ENCODE measurements at regions not wholly inside any gene's neighbourhood (a gene's known extent, or its start where the extent isn't known, plus 50 kb on each side); places are given as distances from the start of the nearest gene placed in this dataset.
"Not testable (repeated sequence)": the region's sequence is repeated elsewhere in the genome, so short reads cannot be mapped to it uniquely, and the experiment has no call there.

DNA sequence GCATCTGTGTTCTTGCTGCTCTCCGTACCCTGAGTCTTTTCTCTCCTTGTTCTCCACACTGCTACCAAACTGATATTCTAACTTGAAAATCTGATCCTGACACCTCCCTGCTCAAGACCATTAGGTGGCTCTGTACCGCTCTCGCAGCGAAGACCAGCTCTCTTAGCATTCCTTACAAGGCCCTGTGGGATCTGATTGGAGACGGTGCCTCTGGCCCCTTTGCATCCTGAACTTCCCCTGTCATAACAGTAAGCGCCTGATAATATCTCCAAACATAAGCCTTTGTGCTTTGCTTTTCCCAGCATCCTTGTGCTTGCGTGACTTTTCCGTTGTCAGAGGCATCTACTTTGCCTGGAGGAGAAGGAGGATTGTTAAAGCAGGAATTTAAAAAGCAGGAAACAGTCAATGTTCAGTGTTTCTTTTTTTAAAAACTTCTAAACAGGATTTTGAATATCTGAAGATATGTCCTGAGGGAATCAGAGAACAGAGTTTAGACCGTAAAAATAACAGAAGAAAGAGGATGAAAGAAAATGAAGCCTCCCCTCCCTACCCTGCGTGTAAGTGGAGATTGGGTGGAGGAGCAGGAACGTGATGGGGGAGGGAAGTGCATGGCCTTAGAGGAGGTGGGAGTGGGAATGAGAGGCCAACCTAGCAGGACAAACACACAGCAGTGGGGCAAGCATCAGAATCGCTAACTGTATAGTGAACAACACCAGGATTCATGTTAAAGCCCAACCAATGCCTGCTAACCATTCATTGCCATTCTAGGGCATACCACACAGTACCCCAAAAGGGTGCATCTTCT, 89.2 kb upstream of the STMND1 start:
- no peak for DNase-seq (ENCODE audit: low read depth in 2 of 2)

- DNase-seq (ENCODE audit: low read depth in 2 of 2) = no peak
Observed at GRCh38 chr6:17011985-17012384, 89.9 kb upstream of the STMND1 start.

GRCh38 chr6:17007749-17008148, 94.1 kb upstream of the STMND1 start:
- no peak for DNase-seq (ENCODE audit: low read depth in 2 of 2)

- no peak for DNase-seq (ENCODE audit: low read depth in 2 of 2)
Observed at GRCh38 chr6:17006543-17006942, 95.3 kb upstream of the STMND1 start.

DNA sequence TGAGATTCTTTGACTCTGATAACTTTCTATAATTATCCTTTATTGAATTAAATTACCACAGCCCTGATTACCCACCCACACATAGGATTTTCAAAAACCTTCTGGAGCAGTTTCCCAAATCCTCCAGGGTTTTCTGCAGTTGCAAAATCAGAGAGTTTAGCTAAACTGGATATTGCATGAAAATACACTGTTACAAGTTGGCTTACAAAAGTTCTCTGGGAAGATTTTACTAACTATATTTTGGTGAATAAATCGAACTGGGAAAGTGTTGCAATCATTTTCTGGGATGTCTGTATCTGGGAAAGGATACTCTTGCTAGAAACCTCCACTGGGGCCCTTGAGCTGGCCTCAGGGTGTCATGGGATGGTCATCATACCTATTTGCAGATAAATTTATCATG, 97.6 kb upstream of the STMND1 start:
- DNase-seq (ENCODE audit: low read depth in 2 of 2) = no peak

DNA sequence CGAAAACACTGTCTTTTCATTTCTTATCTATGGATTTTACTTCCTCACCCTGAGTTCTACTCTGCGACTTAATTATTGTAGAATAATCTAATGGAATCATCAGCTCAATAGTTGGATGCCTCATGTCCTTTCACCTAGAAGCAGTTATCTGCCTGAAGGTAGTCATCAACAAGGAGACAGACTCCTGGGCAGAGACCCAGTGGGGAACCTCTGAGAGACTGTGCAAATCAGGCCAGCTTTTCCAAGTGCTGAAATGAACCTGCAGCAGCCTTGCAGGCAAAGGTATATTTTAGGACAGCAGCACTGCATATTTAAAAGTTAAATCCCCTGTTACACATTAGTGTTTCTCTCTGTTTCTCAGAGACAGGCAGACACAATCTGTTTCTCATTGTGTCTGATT, 99.7 kb upstream of the STMND1 start:
- DNase-seq (ENCODE audit: low read depth in 2 of 2) = no peak

DNA sequence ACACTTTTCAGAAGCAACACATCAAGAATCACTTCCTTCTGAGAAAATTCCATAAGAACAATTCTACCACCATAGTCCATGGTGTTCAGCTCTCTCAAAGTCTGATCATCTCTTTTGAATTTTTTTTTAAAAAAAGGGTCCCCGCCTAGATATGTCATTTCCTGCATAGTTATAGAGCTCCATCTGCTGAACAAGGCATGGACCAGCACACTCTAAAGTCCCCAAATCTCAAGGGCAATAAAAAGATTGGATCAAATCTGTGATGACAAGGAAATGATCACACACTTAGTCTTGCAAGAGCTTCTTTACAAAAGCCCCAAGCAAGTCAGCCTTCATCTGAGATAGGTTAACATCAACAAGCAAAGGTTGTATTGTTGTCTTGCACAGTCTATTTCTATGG, 100.7 kb upstream of the STMND1 start:
- no peak for DNase-seq (ENCODE audit: low read depth in 2 of 2)

DNA sequence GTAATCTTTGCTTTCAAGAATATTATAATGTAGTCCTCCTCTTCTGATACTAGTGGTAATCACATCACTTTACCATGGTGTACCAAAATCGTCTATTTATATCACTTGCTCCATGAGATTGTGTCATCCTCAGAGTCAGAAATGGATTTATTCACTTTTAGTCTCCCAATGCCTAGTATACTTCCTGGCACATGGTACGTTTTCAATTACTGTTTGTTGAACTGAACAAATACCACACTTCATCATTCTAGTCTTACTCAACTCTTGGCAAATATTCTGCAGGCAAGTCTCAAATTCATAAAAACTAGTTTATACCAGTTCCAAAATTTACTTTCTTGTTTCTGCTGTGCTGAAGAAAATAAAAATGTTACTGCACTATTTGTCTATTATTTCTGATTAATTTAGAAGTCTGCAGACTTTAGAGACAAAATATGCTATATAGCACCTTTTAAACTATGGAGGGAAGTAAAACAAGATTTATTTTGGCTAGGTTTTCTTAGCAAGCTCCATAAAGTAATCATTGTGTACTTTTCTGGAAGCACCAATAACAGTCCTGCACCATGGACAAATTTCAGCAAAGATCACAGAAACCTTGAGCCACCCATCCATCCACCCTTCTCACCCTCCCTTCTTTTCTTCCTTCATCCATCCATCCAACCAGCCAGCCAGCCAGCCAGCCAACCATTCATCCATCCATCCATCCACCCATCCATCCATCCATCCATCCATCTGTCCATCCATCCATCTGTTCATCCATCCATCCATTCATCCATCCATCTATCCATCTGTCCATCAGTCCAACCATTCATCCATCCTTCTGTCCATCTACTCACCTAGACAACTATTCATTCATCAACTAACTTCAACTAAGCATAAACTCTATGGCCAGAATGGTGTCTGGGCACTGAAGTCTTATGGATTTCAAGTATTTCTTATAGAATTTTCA, 102.1 kb upstream of the STMND1 start:
- no peak for DNase-seq (ENCODE audit: low read depth in 2 of 2)

- no peak for DNase-seq (ENCODE audit: low read depth in 2 of 2)
Observed at GRCh38 chr6:16998461-16998860, 103.4 kb upstream of the STMND1 start.

- no peak for DNase-seq (ENCODE audit: low read depth in 2 of 2)
Observed at GRCh38 chr6:16995511-16996250, 106.2 kb upstream of the STMND1 start.

GRCh38 chr6:16993396-16993795, 108.5 kb upstream of the STMND1 start:
- DNase-seq (ENCODE audit: low read depth in 2 of 2) = no peak

DNA sequence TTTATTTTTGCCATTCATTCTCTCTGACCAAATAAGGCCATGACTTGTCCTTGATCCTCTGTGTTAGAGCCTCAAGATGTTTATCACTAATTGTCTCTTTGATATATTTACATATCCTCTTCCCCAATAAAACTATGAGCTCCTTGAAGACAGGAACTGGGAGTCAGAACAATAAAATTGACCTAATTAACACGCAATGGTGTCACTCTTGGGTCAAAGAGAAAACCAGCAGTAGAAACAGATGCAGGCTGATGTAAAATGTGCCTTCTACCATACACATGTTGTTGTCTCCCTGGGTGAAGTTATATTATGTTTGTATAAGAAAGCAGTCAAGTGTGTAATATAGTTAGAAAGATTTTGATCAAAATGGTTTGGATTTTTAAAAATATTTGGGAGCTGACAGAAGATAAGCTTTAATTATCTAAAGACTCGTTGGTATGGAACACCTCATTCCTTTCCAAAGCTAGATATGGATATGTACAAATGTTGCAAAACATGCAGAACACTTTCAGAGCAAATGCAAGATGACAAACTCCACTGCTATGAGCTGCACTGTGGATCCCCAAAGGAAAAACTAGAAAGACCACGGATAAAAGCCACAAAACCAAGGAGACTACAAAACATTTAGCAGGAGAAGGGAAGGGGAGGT, 109.7 kb upstream of the STMND1 start:
- no peak for DNase-seq (ENCODE audit: low read depth in 2 of 2)

GRCh38 chr6:16989976-16990375, 111.9 kb upstream of the STMND1 start:
- not testable (repeated sequence) for DNase-seq (ENCODE audit: low read depth in 2 of 2)

GRCh38 chr6:16989382-16989781, 112.5 kb upstream of the STMND1 start:
- DNase-seq (ENCODE audit: low read depth in 2 of 2) = no peak

- no peak for DNase-seq (ENCODE audit: low read depth in 2 of 2)
Observed at GRCh38 chr6:16987996-16988395, 113.9 kb upstream of the STMND1 start.

DNA sequence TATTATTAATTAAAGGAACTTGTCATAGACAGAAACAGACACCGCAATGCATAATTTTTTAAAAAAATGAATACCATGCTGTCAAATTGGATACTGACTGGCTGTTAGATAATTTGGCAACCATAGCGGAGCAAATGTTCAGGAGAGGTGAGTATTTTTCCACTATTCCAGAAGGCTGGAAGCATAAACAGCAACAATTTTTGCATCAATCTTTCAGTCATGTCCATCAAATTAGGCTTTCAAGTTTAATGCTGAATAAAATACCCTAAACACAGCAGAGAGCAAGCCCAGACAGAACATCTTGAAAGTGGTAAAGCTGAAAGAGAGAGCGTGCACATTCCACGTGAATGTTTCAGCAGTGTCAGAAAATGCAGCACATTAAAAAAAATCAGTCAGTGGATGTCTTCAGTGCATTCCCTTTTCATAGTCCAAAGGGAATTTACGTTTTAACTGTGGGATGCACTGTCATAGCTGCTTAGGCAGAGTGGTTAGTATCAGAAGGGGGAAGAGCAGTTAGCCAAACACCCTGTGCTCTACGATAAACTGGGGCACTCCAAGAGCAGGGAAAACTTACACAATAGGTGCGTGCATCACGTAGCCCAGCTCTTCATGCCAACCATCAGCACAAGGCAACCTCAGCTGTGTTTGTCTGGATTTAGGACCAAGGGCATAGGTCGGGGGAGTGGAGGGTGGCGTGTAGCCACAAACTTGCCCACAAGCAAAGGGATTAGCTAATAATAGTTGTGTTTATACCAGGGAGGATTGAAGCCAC, 116.2 kb upstream of the STMND1 start:
- DNase-seq (ENCODE audit: low read depth in 2 of 2) = no peak

- DNase-seq (ENCODE audit: low read depth in 2 of 2) = no peak
Observed at GRCh38 chr6:16982807-16983206, 119.0 kb upstream of the STMND1 start.

DNA sequence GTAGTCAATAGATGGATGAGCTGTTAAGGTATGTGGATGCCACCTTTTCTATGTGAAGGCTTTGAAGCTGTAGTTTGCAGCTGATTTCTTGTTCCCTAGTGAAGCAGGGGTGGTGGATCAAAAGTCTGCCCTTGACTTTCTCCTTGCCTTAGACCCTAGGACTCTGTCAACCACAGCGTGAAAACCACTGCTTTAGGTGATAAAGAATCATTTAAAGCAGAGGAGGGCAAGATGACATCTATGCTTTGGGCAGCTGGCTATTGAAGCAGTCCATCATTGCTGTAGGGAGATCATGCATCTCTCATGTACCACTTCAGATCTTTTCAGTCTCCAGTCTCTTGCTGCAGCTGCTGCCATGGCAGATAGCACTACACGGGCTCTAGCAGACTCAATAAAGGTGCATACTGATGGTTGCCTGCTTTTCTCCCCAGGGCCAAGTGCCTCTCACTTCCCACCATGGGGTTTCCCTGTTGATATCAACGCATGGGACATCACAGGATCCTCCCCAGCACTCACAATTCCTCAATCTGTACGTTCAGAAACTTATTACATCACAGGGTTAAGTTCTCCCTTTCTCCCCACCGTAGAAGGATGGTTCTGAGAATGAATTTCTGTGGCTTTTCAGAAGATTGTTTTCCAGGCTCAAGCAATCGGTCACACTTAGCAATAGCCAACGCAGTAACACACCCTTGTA, 122.0 kb upstream of the STMND1 start:
- no peak for DNase-seq (ENCODE audit: low read depth in 2 of 2)

DNA sequence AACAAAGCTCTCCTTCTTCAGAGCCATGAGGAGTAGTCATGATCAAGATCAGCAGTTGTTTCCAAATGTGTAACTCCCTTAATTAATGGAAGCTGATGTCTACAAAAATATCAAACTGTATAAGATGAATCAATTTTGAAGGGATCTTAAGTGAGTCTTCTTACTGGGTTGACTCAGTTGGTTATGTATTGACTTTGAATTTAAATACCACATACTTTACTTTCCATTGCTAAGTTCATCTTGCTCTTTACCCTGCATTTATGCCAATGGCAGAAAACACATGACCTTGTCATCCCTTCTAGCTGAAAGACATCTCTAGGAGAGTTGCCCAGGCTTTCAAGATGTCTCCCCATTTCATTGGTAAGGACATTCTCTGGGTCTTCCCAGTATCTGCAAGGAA, 123.2 kb upstream of the STMND1 start:
- DNase-seq (ENCODE audit: low read depth in 2 of 2) = no peak

All from stimulated activated CD8-positive, alpha-beta memory T cell treated with anti-CD3 and anti-CD28 coated beads, Interleukin-7, amount 100 ng/mL, for 1 hour (primary cell).